Subcutaneous abdominal adipose tissue (tissue), 5 donors: ENCODE measurements at regions not wholly inside any gene's neighbourhood (a gene's known extent, or its start where the extent isn't known, plus 50 kb on each side); places are given as distances from the start of the nearest gene placed in this dataset.
"Not testable (repeated sequence)": the region's sequence is repeated elsewhere in the genome, so short reads cannot be mapped to it uniquely, and the experiment has no call there.

Experiments used
- H3K27ac ChIP-seq: one replicate; pipeline ENCODE4 v1.7.0; 2013; ENCODE audit warnings: low read depth, mild to moderate bottlenecking, inconsistent platforms, low read length, moderate library complexity
- H3K27me3 ChIP-seq, 5 donors: one replicate each; pipeline ENCODE4 v1.7.0; 2013; ENCODE audit warnings: low read length in 5 of 5, inconsistent platforms in 1 of 5; ENCODE audit not compliant: control insufficient read depth in 5 of 5, insufficient read depth in 4 of 5
- H3K36me3 ChIP-seq, 5 donors: one replicate each; pipeline ENCODE4 v1.7.0; 2013; ENCODE audit warnings: low read length in 5 of 5; ENCODE audit not compliant: control insufficient read depth in 5 of 5, insufficient read depth in 5 of 5
- H3K4me1 ChIP-seq, 5 donors: one replicate each; pipeline ENCODE4 v1.7.0; 2013; ENCODE audit warnings: low read length in 5 of 5, mild to moderate bottlenecking in 3 of 5, moderate library complexity in 1 of 5; ENCODE audit not compliant: control insufficient read depth in 5 of 5, insufficient read depth in 5 of 5
- H3K4me3 ChIP-seq, 5 donors: one replicate each; pipeline ENCODE4 v1.7.0; 2013; ENCODE audit warnings: low read length in 5 of 5, low read depth in 1 of 5
- H3K9ac ChIP-seq, 5 donors: one replicate each; pipeline ENCODE4 v1.7.0; 2013; ENCODE audit warnings: low read length in 5 of 5, mild to moderate bottlenecking in 4 of 5, moderate library complexity in 3 of 5
- H3K9me3 ChIP-seq, 5 donors: one replicate each; pipeline ENCODE4 v1.7.0; 2013; ENCODE audit warnings: low read length in 5 of 5; ENCODE audit not compliant: control insufficient read depth in 5 of 5
- donor health status: healthy.
- donor health status: healthy.
- donor health status: healthy.
- donor health status: healthy.
- donor health status: healthy.

GRCh38 chr4:125198916-125199315 lies 115.8 kb upstream of the FAT4 start:
- Histone ChIP-seq H3K27ac (no peak overlapping the region), H3K27me3 (no peaks in the 10 kb centered on the region), H3K9ac (no peak overlapping the region), H3K4me1 (peaks cover 0 to 6% (median 0%) of the 10 kb centered on the region in 5 donors), H3K36me3 (no peaks in the 10 kb centered on the region), H3K4me3 (no peak overlapping the region), H3K9me3 (no peaks in the 10 kb centered on the region)

- H3K27me3 ChIP-seq, H3K9ac ChIP-seq: not testable (repeated sequence)
Measured at GRCh38 chr4:125191874-125192459, 122.8 kb upstream of the FAT4 start.

GRCh38 chr4:125191232-125191631 lies 123.5 kb upstream of the FAT4 start:
- Histone ChIP-seq H3K27me3 (no peaks in the 10 kb centered on the region), H3K9me3 (no peaks in the 10 kb centered on the region), H3K27ac (no peak overlapping the region), H3K4me3 (no peak overlapping the region), H3K9ac (no peak overlapping the region), H3K36me3 (no peaks in the 10 kb centered on the region), H3K4me1 (peaks cover 0 to 9% (median 0%) of the 10 kb centered on the region in 5 donors)

More at GRCh38 chr4:125191874-125192459, 122.8 kb upstream of the FAT4 start:
- not testable (repeated sequence) for H3K36me3 ChIP-seq, H3K4me3 ChIP-seq, H3K9me3 ChIP-seq, H3K4me1 ChIP-seq, H3K27ac ChIP-seq

- Histone ChIP-seq H3K4me3 (no peak overlapping the region), H3K27ac (no peak overlapping the region)
Measured at GRCh38 chr4:125187226-125188176, 127.3 kb upstream of the FAT4 start.

GRCh38 chr4:125184116-125184515 lies 130.6 kb upstream of the FAT4 start:
- no peaks in the 10 kb centered on the region for H3K36me3 ChIP-seq
- peaks cover 0 to 9% (median 0%) of the 10 kb centered on the region in 5 donors for H3K4me1 ChIP-seq
- H3K27me3 ChIP-seq: no peaks in the 10 kb centered on the region
- H3K9ac ChIP-seq: no peak overlapping the region
- H3K4me3 ChIP-seq: no peak overlapping the region
- H3K27ac ChIP-seq: no peak overlapping the region
- H3K9me3 ChIP-seq: no peaks in the 10 kb centered on the region

More at GRCh38 chr4:125187226-125188176, 127.3 kb upstream of the FAT4 start:
- Histone ChIP-seq H3K27me3 (no peaks in the 10 kb centered on the region), H3K36me3 (no peaks in the 10 kb centered on the region), H3K4me1 (peaks cover 0 to 9% (median 0%) of the 10 kb centered on the region in 5 donors), H3K9me3 (no peaks in the 10 kb centered on the region), H3K9ac (no peak overlapping the region)

- Histone ChIP-seq H3K27me3 (no peaks in the 10 kb centered on the region), H3K9ac (no peak overlapping the region), H3K4me1 (no peaks in the 10 kb centered on the region), H3K9me3 (no peaks in the 10 kb centered on the region), H3K36me3 (no peaks in the 10 kb centered on the region), H3K27ac (no peak overlapping the region), H3K4me3 (no peak overlapping the region)
Measured at GRCh38 chr4:125181804-125182203, 133.0 kb upstream of the FAT4 start.

- Histone ChIP-seq H3K27ac (no peak overlapping the region), H3K36me3 (no peaks in the 10 kb centered on the region), H3K9me3 (peaks cover 0 to 3% (median 0%) of the 10 kb centered on the region in 5 donors), H3K4me3 (no peak overlapping the region), H3K27me3 (no peaks in the 10 kb centered on the region), H3K4me1 (no peaks in the 10 kb centered on the region), H3K9ac (no peak overlapping the region)
Measured at GRCh38 chr4:125179727-125180126, 135.0 kb upstream of the FAT4 start.

- H3K4me1 ChIP-seq: no peaks in the 10 kb centered on the region
- H3K36me3 ChIP-seq: no peaks in the 10 kb centered on the region
- H3K9ac ChIP-seq: no peak overlapping the region
- no peak overlapping the region for H3K4me3 ChIP-seq
- H3K27ac ChIP-seq: no peak overlapping the region
- H3K27me3 ChIP-seq: no peaks in the 10 kb centered on the region
- H3K9me3 ChIP-seq: no peaks in the 10 kb centered on the region
Measured at GRCh38 chr4:125169192-125169591, 145.6 kb upstream of the FAT4 start.

GRCh38 chr4:125168531-125168930 lies 146.2 kb upstream of the FAT4 start:
- H3K4me1 ChIP-seq: no peaks in the 10 kb centered on the region
- H3K27me3 ChIP-seq: no peaks in the 10 kb centered on the region

GRCh38 chr4:125166012-125166411 lies 148.7 kb upstream of the FAT4 start:
- H3K4me1 ChIP-seq, H3K4me3 ChIP-seq, H3K27me3 ChIP-seq, H3K36me3 ChIP-seq, H3K9me3 ChIP-seq, H3K27ac ChIP-seq, H3K9ac ChIP-seq: not testable (repeated sequence)

More at GRCh38 chr4:125168531-125168930, 146.2 kb upstream of the FAT4 start:
- no peak overlapping the region for H3K27ac ChIP-seq
- no peak overlapping the region for H3K9ac ChIP-seq
- H3K4me3 ChIP-seq: no peak overlapping the region
- H3K36me3 ChIP-seq: no peaks in the 10 kb centered on the region
- H3K9me3 ChIP-seq: no peaks in the 10 kb centered on the region
